ENCODE measurements at regions not wholly inside any gene's neighbourhood (a gene's known extent, or its start where the extent isn't known, plus 50 kb on each side); places are given as distances from the start of the nearest gene placed in this dataset.
"Not testable (repeated sequence)": the region's sequence is repeated elsewhere in the genome, so short reads cannot be mapped to it uniquely, and the experiment has no call there.

GRCh38 chr18:59057969-59058368 lies 81.7 kb upstream of the SEC11C start:
- DNase-seq (ENCODE audit: low read depth in 2 of 2) = no peak

GRCh38 chr18:59059140-59059539 lies 80.5 kb upstream of the SEC11C start:
- no peak for DNase-seq (ENCODE audit: low read depth in 2 of 2)

GRCh38 chr18:59060551-59060950 lies 79.1 kb upstream of the SEC11C start:
- no peak for DNase-seq (ENCODE audit: low read depth in 2 of 2)

GRCh38 chr18:59061914-59062642 lies 77.6 kb upstream of the SEC11C start:
- DNase-seq (ENCODE audit: low read depth in 2 of 2) = no peak

DNA sequence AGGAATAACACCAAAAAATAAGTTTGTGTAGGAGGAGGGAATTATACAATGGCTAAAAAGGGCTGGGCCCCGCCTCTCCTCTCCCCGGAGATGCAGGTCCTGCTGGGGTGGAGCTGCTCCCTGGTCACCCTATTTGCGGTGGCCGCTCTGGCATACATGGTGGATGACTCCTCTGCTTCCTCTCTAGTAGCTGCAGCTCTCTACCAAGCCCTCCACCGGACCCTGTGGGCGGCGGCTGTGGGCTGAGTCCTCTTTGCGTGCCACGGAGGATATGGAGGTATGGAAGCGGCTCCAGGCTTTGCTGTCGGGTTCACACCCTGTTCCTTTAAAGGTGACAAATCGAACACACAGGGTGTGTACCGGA lies 77.1 kb upstream of the SEC11C start:
- DNase-seq (ENCODE audit: low read depth in 2 of 2) = no peak

- no peak for DNase-seq (ENCODE audit: low read depth in 2 of 2)
Measured at GRCh38 chr18:59063300-59063906, 76.3 kb upstream of the SEC11C start.

DNA sequence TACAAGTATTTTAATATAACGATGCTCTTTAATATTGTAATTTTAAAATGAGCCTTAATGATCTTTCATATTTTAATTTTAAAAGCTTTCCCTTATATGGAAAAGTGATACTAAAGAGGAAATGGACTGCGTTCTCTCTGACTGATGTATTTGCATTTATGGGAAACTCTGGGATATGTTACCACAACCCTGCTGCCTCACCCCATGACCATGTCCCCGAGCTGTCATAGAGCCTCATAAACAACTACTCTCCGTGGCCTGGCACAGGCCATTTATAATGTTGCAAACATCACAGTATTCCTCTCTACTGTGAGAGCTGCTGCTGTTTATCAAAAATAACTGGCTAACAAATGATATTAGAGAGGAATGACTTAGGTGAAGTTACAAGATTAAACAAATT lies 75.8 kb upstream of the SEC11C start:
- no peak for DNase-seq (ENCODE audit: low read depth in 2 of 2)

DNA sequence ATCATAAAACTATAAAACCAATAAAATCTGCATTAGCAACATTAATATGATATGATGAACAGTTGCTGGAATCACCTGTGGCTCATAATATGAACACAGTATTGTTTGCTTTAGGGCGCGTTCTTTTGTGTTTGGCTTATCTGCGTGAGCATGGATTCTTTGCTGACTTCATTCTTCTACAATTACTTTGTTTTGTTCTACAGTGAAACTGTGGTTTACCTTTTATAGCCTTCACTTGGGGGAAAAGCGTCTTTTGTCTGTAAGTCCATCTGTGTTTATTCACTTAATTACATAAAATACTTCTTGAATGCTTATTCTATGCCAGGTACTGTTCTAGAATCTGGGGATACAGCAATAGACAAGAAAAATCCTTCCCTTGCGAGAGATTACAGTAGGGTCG lies 74.0 kb upstream of the SEC11C start:
- no peak for DNase-seq (ENCODE audit: low read depth in 2 of 2)

- no peak for DNase-seq (ENCODE audit: low read depth in 2 of 2)
Measured at GRCh38 chr18:59067873-59068272, 71.8 kb upstream of the SEC11C start.

- DNase-seq (ENCODE audit: low read depth in 2 of 2) = no peak
Measured at GRCh38 chr18:59068276-59069071, 71.2 kb upstream of the SEC11C start.

GRCh38 chr18:59070181-59070912 lies 69.3 kb upstream of the SEC11C start:
- peak; percentile 47 to 64 for DNase-seq (ENCODE audit: low read depth in 2 of 2)

GRCh38 chr18:59072727-59073421 lies 66.8 kb upstream of the SEC11C start:
- no peak for DNase-seq (ENCODE audit: low read depth in 2 of 2)

DNA sequence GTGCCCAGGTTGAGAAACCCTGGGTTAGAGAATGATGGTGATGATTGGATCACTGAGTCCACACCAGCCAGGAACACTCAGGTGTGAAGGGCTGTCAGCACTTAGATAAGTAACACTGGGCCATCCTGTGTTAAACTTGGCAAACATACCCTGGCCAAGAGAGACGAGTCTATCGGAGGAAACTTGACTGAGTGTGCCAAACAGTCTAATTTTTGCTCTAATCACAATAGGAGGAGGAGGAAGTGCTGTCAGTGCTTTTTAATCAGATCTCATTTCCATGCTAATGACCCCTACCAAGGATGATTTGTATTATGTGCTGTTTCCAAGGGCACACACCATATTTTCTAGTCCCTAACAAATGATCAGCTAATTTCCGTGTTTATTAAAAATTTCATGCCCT lies 63.8 kb upstream of the SEC11C start:
- no peak for DNase-seq (ENCODE audit: low read depth in 2 of 2)

DNA sequence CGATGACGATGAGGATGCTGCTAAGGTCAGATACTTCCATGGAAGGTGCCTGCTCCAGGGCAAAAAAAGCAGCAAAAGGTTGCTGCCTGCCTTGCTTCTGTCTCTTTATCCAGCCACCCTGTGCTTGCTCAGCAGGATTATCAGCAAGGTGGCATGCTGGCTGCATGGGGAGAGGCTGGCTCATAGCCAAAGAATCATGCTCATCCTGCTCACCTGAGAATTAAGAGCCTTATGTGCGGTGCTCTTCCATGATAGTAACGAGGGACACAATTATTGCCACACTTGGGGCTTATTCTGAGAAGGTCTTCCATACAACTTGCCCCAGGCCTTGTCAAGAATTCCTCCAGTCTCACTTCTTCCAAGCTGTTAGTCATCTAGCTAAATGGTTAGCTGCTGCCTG lies 60.4 kb upstream of the SEC11C start:
- no peak for DNase-seq (ENCODE audit: low read depth in 2 of 2)

DNA sequence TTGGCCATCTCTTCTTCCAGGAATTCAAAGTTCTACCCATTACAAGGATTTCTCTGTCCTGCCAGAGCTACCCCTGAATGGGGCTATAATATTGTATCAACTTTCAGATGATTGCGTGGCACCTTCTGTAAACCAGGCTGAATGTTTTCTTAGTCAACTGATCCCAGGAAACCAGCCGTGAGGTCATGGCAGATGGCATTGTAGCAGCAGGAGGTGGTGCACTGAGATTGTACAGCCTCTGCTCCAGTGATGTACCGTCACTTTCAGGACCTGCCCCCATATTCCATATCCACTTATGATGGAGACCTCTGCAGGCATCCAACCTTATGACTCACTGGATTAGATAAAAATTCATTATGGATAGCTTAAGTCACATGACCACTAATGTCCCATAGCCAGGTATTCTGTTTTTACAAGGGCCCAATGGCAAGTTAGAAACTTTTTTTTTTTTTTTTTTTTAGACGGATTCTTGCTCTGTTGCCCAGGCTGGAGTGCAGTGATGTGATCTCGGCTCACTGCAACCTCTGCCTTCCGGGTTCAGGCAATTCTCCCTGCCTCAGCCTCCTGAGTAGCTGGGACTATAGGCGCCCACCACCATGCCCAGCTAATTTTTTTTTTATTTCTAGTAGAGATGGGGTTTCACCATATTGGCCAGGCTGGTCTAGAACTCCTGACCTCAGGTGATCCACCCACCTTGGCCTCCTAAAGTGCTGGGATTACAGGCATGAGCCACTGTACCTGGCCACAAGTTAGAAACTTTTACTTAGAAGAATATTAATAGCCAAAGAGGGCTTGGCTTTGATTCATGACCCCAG lies 59.8 kb upstream of the SEC11C start:
- DNase-seq (ENCODE audit: low read depth in 2 of 2) = not testable (repeated sequence)

GRCh38 chr18:59083136-59083818 lies 56.4 kb upstream of the SEC11C start:
- no peak for DNase-seq (ENCODE audit: low read depth in 2 of 2)

GRCh38 chr18:59085126-59085794 lies 54.4 kb upstream of the SEC11C start:
- no peak for DNase-seq (ENCODE audit: low read depth in 2 of 2)

GRCh38 chr18:59085797-59086196 lies 53.9 kb upstream of the SEC11C start:
- no peak for DNase-seq (ENCODE audit: low read depth in 2 of 2)

DNA sequence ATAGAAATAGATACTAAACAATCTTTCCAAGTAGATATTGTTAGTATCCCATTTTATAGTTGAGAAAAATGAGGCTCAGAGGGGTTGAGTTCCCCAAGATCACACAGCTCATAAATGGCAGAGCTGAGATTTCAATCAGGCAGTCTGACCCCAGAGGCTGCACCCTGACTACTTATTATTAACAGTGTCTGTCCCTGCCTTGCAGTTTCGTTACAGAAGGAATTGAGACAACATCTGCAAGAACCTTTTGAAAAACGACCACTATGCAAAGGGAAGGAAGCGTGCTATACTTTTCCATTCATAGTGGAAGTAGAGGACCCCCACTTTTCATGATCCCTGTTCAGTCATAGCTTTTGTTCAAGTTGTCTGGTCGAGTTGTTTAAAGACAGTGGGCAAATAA lies 53.2 kb upstream of the SEC11C start:
- no peak for DNase-seq (ENCODE audit: low read depth in 2 of 2)

GRCh38 chr18:59087391-59087790 lies 52.3 kb upstream of the SEC11C start:
- no peak for DNase-seq (ENCODE audit: low read depth in 2 of 2)
